ENCODE measurements at regions not wholly inside any gene's neighbourhood (a gene's known extent, or its start where the extent isn't known, plus 50 kb on each side); places are given as distances from the start of the nearest gene placed in this dataset.

- TF ChIP-seq CTCF (conservative IDR thresholded peaks at IDR 0.05) (no peak), ZFX (IDR thresholded peaks at IDR 0.05) (no peak)
Measured at GRCh38 chr5:87191645-87192044, 76.0 kb upstream of the RASA1 start.
